Fibroblast of peridontal ligament (primary cell): ENCODE measurements at regions not wholly inside any gene's neighbourhood (a gene's known extent, or its start where the extent isn't known, plus 50 kb on each side); places are given as distances from the start of the nearest gene placed in this dataset.

ENCODE experiments used
- DNase-seq: peaks from one replicate; pipeline ENCODE4 v3.0.0-alpha.2; 2010; ENCODE audit errors: extremely low read depth

DNA sequence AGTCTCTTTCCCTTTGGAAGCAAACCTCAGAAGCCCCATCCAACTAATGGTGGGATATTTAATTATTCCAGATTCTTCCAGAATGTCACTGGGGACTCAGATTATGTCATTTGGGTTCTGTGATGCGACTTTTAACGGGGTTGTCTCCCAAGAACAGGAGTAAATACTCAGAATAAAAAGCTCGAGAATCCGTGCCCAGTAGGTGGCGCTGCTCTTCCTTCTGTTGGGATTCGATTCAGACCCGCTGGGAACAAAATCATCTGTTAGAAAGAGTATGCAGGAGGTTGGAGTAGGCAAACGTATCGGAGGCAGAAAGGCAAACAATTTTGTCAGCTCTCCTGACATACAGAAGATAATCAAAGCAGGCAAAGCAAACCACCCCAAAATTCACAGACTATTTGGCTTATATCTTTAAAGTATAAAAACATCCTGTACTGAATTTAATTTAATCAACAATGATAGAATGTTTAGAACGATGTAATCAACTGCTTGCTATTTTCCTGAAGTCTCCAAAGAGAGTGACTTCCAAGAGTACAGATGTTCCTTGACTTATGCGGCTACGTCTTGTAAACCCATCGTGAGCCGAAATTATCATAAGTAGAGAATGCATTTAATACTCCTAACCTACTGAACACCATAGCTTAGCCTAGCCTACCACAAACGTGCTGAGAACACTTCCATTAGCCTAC lies 169.8 kb upstream of the RAI14 start:
- DNase-seq, result peak; percentile 94

DNA sequence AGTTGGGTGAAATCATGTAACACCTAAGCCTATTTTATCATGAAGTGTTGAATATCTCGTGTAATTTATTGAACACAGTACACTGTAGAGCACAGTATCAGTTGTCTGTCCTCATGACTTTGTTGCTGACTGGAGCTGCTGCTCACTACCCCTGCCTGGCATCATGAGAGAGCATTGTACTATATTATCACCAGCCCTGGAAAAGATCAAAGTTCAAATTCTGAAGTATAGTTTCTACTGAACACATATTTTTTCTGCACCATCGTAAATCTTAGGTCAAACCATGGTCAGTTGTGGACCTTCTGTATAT lies 169.3 kb upstream of the RAI14 start:
- no peak for DNase-seq

DNA sequence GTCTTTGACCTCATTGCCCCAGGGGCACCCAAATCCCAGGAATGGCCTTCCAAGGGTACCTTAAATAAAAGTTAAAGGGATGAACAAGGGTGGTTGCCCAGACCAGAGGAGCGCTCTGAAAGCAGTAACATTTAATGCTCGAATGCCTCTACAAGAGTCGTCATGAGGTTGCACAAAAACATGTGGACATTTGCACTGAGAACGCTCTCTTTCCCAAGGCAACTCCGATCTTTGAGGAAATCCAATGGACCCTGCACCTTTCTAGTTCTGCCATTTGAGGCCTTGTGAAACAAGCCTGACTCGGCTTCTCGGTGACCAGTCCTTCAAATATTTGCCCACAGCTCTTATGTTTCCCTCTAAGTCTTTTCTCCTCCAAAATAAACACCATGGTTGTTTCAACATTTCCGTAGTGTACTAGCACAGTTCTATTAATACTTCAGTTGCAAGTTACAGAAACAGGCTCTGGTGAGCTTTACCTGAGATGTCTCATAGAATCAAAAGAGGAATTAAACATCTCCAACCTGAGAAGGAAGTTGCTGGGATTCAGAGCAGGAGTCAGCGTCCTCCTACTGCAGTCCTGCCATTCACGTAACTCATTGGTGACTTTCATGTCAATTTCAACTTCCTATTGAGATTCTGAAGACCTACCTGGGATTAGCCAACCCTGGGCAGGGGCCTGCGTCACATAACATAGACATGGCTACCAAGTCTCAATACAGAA lies 168.8 kb upstream of the RAI14 start:
- peak; percentile 95 for DNase-seq

DNA sequence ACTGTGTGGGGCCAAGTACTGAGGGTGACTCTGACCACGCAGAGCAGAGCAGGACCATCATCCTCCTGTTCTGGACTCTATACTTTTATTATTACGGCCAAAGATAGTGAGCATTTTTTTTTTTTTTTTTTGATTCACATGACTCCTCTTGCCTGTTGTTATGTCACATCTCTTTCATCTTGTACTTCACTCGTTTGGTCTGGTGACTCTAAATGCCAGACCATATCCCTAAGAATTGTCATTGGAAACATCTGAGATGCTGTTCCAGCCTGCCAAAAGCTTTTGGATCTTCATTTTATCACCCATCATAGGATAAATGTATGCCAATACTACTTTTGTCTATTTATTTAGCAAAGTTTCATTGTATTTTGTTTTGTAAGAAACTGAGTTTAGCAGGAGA lies 168.2 kb upstream of the RAI14 start:
- DNase-seq, result peak; percentile 49

DNA sequence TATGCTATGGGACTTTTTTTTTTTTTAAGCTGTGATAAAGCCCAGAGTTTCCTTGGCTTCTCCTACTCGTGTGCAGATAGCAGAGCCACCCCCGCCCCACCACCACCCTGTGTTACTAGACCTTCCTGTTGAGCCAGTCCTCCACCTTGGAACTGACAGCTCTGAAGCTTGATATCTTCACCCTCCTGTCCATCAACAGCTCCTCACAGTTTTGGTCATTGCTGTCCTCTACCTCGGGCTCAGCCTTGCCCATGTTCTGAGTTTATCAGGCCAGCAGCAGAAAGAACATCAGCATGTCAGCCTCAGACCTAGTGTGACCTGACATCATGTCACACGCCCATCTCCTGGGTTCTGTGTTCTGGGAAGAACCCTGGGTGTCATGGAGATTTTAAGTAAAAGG lies 167.1 kb upstream of the RAI14 start:
- no peak for DNase-seq

DNA sequence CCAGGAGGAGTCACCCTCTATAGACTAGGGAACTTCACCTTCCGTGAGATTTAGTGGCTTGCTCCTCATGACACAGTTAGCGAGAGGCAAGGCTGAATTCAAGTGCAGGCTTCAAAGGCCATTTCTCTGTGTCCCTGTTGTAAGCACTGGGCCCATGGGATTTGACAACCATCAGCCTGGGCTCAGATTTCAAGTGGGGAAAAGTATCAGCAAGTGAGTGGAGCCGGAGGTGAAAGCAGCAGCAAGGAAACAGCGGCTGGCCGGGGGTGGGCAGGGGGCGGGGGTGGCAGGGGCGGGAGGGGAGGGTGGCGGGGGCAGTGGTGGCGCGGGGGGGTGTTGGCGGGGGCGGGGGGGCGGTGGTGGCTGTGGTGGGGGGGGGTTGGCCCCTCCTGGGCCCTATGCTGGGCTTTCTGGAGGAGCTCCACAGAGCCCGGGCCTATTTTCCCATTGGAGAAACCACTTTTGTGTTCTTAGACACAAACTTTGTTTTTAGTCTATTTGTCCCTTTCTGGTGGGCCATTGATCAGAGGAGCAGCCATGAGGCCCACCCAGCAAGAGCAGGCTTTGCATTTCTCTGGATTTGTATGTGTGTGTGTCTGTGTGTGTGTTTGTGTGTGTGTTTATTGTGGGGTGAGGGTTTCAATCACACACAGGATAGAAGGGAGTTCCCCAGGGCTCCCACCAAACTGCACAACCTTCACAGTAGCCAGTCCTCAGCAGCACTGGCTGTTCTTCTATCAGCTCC lies 165.4 kb upstream of the RAI14 start:
- peak; percentile 45 for DNase-seq

DNA sequence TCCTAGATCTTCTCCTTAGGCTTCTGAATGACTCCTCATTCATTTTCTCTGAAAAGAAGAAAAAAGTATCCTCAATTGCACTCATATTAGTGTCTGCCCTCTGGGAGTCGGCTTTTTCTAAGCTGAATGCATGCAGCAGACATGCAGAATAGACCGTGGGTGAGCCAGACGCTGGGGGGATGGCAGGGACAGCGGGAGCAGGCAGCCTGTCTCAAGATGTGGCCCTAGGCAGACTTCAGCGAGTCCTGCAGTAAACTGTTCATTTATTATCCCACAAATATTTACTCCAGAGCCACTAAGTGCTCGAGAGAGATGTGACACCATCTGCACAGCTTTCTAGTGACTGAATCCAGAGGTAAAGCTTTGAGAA lies 164.9 kb upstream of the RAI14 start:
- no peak for DNase-seq

DNA sequence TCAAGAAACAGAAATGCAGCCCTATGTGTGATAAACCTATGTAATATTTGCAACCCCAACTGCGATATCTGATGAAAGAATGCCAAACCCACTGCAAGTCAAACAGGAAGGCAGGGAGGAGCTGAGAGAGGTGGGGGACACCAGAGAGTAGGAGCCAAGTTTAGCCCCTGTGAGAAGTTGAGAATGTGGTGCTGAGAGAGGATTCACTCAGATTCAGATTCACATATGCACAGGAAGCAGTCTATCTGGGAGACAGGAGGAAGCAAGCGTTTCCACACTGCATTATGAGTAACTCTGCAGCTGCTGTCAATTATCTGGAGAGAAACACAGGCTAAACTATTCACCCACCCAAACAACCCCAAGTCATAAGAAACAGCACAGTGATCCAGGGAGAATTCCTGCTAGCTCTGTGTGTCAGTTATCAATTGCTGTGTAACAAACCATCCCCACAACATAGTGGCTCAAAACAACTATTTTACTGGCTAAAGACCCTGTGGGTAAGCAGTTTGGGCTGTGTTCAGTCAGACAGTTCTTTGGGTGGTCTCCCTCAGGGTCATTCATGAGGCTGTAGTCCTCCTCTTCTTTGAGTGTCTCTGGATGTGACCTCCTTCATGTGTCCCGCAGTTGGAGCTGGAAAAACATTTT lies 161.9 kb upstream of the RAI14 start:
- peak; percentile 87 for DNase-seq

DNA sequence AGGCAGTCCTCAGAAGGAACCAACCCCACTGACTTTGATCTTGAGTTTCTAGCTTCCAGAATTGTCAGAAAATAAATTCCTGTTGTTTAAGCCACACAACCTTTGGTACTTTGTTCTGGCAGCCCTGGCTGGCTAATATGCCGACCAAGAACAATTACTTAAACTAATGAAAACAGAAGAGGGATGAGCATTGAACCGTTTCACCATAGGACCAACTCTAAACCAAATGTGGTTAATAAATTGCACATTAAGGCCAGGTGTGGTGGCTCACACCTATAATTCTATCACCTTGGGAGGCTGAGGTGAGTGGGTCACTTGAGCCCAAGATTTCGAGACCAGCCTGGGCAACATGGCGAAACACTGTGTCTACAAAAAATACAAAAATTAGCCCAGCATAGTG lies 160.9 kb upstream of the RAI14 start:
- DNase-seq, result no peak

DNA sequence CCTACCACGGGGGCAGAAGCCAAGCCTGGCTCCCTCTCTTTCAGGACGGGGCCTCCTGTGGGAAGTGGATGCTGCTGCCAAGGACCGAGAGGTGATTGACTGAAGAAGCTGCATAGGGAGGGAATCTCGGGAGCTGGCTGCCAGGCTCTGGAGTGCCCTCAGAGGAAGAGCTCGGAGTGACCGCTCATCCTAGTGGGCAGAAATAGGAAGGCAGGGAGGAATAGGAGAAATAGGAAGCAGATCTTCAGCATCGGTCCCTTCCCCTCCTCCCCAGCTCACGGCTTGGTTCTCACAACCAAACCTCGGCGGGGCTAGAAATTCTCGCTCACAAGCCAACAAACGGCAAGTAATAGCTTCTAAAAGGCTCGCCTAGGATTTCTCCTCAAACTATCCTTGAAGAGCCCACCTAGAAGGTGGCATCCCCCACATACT lies 159.9 kb upstream of the RAI14 start:
- DNase-seq, result no peak

DNA sequence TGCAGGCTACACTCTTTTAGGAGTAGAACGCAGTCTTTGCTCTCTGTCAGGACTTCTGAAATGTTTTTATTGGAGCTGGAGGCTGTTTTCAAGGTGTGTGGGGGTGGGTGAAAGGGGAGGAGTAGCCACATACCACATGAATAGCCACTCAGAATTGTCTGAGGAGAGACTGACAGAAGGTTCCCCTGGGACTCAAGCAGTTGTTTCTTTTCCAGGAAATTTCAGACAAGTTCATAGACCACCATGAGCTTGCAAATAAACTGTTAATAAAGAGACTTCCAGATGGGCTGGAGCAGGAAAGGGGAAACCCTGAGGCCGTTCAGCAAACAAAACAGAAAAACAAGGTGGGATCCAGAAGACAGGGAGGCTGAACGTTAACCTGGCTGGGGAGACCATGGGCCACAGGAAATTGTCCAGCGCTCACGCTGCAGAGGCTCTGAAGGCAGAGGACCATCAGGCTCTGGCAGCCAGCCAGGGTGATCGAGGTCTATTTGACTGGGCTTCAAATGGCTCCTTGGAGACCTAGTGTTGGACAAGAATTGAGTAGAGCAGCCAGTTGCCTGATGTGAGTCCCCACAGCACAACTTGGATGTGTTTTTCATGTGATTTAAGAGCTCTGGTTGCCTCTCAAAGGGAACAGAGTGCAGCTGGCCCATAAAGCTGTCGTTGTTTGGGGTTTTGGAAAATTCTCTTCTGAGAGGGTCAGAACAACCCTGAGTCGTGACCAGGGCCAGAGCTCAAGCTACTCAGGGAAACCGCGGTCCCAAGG lies 159.2 kb upstream of the RAI14 start:
- no peak for DNase-seq

DNA sequence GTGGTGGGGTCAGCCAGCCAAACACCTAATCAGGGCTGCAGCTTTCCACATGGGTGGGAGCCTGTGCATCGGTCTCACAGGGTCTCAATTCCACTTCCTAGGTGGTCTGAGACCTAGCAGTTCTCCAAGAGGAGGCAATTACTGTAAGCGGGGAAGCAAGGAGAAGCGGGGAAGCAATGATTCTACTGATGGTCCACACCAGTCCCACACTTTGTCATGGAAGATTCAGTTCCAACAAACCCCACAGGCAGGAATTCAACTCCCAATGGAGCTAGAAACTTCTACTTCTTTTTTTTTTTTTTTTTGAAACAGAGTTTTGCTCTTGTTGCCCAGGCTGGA lies 158.7 kb upstream of the RAI14 start:
- no peak for DNase-seq

DNA sequence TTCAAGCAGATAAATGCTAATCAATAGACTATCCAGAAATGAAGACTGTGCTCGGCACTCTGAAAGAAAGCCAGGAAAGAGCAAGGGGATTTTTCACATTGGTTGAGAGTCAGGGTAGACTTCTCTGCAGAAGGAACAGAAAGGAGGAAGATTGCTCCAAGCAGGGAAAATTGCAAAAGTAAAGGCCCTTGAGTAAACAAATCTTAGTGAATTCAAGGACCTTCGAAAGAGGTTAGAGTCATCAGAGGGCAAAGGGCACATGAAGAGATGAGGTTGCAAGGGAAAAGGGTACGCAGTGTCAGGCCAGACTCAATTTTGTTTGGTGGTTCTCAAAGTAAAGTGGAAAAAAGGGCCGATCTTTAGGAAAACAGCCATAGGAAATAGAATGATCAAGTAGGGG lies 157.6 kb upstream of the RAI14 start:
- no peak for DNase-seq

DNA sequence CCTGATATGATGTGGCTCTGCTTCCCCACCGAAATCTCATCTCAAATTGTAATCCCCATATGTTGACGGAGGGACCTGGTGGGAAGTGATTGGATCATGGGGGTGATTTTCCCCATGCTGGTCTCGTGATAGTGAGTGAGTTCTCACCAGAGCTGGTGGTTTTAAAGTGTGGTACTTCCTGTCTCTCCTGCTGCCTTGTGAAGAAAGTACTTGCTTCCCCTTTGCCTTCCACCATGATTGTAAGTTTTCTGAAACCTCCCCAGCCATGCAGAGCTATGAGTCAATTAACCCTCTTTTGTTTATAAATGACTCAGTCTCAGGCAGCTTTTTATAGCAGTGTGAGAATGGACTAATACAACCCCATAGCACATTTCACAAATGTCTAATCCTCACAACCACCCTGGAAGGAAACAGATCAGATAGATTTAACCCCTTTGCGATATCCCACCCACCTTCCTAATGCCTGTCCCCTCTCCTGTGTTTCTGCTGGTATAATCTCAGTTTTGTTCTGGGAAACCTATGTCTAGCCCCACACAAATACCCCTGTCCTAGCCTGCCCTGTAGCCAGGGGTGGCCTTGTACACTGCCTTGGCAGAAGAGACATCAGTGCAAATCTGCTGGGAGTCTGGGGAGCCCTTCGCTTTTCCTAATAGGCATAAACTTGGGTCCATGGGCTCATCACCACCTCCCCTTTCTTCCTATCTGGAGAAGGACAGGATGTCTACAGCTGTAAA lies 157.0 kb upstream of the RAI14 start:
- peak; percentile 83 for DNase-seq

DNA sequence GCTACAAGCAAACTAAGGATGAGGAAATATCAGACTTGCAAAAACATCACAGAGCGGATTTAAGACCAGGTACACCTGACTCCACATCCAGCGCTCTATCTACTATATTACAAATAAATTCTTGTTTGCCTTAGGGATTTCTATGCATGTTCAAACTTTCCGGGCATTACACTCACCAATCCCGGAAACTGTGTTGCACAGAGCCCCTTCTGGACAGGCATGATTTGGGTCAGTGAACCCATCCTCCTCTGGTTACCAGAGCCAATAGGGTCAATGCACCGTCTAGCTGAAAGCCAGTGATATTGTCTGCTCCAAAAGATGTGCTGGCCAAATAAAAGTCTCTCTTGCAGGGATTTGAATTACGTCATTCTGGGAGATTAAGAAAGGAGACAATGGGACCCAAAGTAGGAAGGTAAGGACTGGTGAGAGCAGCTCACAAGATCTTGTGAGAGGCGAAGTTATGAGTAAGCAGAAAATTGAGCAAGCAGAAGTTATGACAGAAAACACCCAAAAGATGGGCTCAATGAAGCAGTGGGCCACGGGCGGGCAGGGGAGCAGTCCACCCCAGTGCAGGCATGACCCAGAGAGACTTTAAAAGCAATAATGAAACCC lies 155.8 kb upstream of the RAI14 start:
- DNase-seq, result no peak

DNA sequence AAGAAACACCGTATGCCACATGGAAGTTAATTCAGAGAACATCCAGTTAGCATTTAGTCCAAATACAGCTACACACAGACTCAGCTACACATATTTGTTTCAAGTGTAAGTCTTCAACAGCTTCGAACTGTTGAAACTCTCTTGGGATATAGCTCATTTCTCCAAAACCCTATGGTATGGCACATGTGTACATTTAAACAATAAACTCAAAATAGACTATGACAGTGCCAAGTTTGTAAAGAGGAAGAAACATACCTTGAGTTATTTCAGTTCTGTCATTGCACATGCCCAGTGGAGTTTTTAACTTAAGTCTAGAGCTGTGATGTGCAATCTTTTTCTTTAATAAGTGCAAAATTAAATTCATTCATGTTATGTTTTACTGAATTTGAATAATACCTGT lies 155.1 kb upstream of the RAI14 start:
- no peak for DNase-seq

DNA sequence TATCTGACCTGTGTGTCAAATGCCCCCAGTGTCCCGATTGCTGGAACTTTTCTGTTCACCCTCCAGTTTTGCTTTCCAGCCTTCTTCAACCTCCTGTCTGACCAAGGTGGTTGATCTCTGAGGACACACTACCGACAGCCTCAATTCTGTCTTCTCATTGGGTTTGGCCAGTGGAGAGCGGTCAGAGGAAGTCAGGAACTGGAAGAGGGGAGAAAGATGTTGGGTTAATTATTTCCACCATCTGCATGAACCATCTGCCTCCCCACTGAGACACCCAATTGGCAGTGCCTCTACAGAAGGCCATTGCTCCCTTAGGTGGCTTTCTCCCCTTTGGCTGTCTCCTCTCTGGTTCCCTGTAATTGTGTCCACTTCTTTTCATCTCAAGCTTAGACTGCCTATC lies 154.3 kb upstream of the RAI14 start:
- no peak for DNase-seq

DNA sequence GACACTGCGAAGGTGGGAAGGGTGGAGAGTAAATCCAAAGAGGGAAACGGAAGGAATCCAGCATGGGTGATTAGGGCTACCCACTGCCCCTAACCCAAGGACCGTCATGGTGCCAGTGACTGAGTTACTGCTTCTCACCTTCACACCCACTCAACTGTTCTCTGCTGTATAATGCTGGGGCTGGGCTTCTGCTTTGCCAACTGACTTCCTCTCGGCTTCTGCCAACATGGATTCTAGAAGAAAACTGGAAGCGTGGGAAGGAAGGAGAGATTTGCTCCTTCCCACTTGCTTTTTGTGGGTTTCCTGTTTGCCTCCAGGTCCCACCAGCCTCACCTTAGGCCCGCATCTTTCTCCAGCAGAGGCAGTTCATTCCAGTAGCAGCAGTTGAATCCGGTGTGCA lies 153.5 kb upstream of the RAI14 start:
- DNase-seq, result no peak

DNA sequence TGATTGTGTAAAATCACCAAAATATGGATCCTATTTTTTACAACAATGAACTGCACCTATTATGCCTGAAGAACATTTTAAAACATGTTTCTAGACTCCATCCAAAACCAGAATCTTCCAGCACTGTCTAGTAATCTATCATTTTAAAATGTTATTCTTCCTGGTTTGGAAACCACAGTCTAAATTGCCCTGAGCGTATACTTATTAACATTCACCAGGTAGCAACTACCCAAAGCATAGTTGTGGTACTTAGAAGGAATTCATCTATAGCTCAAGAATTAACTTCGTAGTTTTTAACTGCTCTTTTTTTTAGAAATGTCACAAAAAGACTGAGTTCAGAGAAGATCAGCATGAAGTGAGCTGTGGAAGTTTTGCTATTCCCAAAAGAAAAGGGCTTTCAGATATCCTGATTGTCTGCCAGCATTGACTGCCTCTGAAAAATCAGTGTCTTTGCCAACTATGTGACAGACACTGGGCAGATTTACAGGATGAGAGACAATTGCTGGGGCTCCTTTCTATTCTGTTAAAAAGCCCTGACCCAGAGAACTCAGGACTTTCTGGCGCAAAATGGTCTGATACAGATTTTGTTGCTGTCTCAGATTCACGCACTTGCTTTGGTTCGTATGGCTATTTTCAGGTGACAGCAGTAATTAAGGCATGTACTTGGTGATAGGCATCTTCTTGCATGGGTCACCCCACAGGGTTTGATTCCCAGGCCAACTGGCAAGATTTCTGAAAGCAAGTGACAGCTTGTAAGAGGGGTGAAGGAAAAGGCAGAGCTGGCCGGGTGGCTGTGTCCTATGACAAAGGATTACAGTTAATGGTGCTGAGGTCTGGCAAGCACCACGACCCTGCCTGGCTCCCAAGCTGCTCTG lies 152.5 kb upstream of the RAI14 start:
- DNase-seq, result no peak

DNA sequence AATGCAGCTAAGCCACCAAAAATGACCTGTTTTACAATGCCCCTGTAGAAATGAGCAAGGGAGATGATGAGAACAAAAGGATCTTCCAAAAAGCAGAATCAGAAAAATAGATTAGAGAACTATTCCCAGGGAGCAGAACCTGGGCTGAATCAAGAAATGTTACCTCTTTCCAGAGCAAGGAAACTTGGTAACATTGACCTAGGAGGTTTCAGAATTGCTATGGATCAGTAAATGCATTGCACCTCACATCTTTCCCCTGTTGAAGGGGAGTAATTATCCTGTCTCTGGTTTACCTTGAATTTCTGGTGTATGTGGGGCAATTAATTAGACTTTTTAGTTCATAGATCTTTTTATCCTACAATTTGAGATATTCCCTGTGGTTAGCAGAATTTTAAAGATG lies 151.2 kb upstream of the RAI14 start:
- DNase-seq, result no peak
